ENCODE measurements at regions not wholly inside any gene's neighbourhood (a gene's known extent, or its start where the extent isn't known, plus 50 kb on each side); places are given as distances from the start of the nearest gene placed in this dataset.

DNA sequence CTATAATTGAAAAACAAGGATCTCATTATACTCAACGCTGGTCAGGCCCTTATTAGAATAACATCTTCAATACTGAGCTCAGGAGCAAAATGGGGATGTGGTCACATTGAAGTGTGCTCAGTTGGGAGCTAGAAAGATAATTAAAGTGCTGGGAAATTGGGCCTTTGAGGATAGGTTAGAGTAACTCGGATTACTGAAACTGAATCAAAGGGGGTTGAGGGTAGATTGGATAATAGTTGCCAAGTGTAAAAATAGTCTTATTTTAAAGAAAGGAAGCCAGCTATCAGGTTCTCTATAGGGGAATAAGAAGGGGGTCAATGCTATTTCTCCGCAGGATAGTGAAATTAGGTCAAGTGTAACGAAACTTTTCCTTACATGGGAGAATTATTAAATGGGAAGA, 391.0 kb upstream of the PTPRD start:
- H3K27me3 ChIP-seq (ENCODE audit: control insufficient read depth, insufficient read depth, low read length), result no peaks in the 10 kb centered on the region
- H3K4me1 ChIP-seq (ENCODE audit: control insufficient read depth in 2 of 3, insufficient read depth in 2 of 3, low read depth in 1 of 3, low read length in 3 of 3), result no peaks in the 10 kb centered on the region
- intact Hi-C loops (cut with DNase I), result no loop called here
- TF ChIP-seq, protein P1, sequence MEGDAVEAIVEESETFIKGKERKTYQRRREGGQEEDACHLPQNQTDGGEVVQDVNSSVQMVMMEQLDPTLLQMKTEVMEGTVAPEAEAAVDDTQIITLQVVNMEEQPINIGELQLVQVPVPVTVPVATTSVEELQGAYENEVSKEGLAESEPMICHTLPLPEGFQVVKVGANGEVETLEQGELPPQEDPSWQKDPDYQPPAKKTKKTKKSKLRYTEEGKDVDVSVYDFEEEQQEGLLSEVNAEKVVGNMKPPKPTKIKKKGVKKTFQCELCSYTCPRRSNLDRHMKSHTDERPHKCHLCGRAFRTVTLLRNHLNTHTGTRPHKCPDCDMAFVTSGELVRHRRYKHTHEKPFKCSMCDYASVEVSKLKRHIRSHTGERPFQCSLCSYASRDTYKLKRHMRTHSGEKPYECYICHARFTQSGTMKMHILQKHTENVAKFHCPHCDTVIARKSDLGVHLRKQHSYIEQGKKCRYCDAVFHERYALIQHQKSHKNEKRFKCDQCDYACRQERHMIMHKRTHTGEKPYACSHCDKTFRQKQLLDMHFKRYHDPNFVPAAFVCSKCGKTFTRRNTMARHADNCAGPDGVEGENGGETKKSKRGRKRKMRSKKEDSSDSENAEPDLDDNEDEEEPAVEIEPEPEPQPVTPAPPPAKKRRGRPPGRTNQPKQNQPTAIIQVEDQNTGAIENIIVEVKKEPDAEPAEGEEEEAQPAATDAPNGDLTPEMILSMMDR (IDR thresholded peaks at IDR 0.05; ENCODE audit: borderline replicate concordance, extremely low read depth, insufficient read depth), result no peak
- no peak overlapping the region for H3K9ac ChIP-seq (ENCODE audit: low read length in 3 of 3)
- no peaks in the 10 kb centered on the region for H3K36me3 ChIP-seq (ENCODE audit: control insufficient read depth in 2 of 3, insufficient read depth in 3 of 3, low read length in 3 of 3)
- no peak overlapping the region for H3K4me3 ChIP-seq (ENCODE audit: low read length in 3 of 3)
- no peak overlapping the region for H3K27ac ChIP-seq (ENCODE audit: low read depth in 2 of 2, low read length in 2 of 2)
- peaks cover 0 to 3% (median 0%) of the 10 kb centered on the region in 3 donors for H3K9me3 ChIP-seq (ENCODE audit: control insufficient read depth in 2 of 3, insufficient read depth in 1 of 3, low read length in 3 of 3)
- FAIRE-seq (no peak), DNase-seq (no peak)

DNA sequence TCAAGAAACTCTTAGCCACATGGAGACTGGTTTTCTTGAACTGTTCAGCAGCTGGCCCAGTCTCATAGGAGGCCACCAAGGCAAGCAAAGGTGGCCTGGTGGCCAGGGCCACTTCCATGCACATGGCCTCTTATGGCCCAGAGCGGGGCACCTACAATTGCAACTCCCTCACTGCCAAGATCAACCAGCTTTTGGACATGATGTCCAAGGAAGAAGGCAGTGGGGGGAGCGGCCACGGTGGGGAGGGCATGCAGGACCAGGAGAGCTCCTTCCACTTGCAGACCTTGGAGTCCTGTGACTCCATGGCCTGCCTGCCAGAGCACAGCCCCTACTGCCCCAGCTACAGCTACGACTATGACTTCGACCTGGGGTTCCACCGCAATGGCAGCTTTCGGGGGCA, 398.9 kb upstream of the PTPRD start:
- Histone ChIP-seq H3K27me3 (ENCODE audit: control insufficient read depth, insufficient read depth, low read length) (no peaks in the 10 kb centered on the region), H3K9me3 (ENCODE audit: control insufficient read depth in 2 of 3, insufficient read depth in 1 of 3, low read length in 3 of 3) (peaks cover 0 to 3% (median 0%) of the 10 kb centered on the region in 3 donors), H3K27ac (ENCODE audit: low read depth in 2 of 2, low read length in 2 of 2) (no peak overlapping the region), H3K4me3 (ENCODE audit: low read length in 3 of 3) (no peak overlapping the region), H3K9ac (ENCODE audit: low read length in 3 of 3) (no peak overlapping the region), H3K36me3 (ENCODE audit: control insufficient read depth in 2 of 3, insufficient read depth in 3 of 3, low read length in 3 of 3) (no peaks in the 10 kb centered on the region), H3K4me1 (ENCODE audit: control insufficient read depth in 2 of 3, insufficient read depth in 2 of 3, low read depth in 1 of 3, low read length in 3 of 3) (no peaks in the 10 kb centered on the region)
- DNase-seq, result peak in 1 of 5 donors; percentile 52
- no peak for FAIRE-seq
- intact Hi-C loops (cut with DNase I), result no loop called here
- TF ChIP-seq, protein P1 (IDR thresholded peaks at IDR 0.05; ENCODE audit: borderline replicate concordance, extremely low read depth, insufficient read depth), result no peak

DNA sequence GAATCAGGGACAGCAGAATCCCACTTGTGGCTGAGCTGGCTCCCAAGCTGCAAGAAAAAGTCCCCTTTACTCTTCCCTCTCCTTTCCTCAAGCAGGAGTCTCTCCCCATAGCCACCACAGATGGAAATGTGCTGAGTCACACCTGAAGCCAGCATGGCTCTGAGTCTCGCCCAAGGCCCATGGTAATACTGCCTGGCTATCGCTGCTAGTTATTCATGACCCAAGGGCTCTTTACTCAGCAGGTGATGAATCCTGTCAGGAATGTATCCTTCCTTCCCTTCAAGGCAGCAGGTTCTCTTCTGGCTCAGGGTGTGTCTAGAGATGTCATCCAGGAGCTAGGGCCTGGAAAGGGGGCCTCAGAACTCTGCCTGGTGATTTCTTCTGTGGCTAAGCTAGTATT, 403.3 kb upstream of the PTPRD start:
- H3K27me3 ChIP-seq (ENCODE audit: control insufficient read depth, insufficient read depth, low read length), result no peaks in the 10 kb centered on the region
- H3K27ac ChIP-seq (ENCODE audit: low read depth in 2 of 2, low read length in 2 of 2), result no peak overlapping the region
- TF ChIP-seq, protein P1 (IDR thresholded peaks at IDR 0.05; ENCODE audit: borderline replicate concordance, extremely low read depth, insufficient read depth), result no peak
- no peak overlapping the region for H3K9ac ChIP-seq (ENCODE audit: low read length in 3 of 3)
- intact Hi-C loops (cut with DNase I), result no loop called here
- no peak for DNase-seq
- FAIRE-seq, result no peak
- no peaks in the 10 kb centered on the region for H3K4me1 ChIP-seq (ENCODE audit: control insufficient read depth in 2 of 3, insufficient read depth in 2 of 3, low read depth in 1 of 3, low read length in 3 of 3)
- no peaks in the 10 kb centered on the region for H3K9me3 ChIP-seq (ENCODE audit: control insufficient read depth in 2 of 3, insufficient read depth in 1 of 3, low read length in 3 of 3)
- no peak overlapping the region for H3K4me3 ChIP-seq (ENCODE audit: low read length in 3 of 3)
- H3K36me3 ChIP-seq (ENCODE audit: control insufficient read depth in 2 of 3, insufficient read depth in 3 of 3, low read length in 3 of 3), result no peaks in the 10 kb centered on the region

DNA sequence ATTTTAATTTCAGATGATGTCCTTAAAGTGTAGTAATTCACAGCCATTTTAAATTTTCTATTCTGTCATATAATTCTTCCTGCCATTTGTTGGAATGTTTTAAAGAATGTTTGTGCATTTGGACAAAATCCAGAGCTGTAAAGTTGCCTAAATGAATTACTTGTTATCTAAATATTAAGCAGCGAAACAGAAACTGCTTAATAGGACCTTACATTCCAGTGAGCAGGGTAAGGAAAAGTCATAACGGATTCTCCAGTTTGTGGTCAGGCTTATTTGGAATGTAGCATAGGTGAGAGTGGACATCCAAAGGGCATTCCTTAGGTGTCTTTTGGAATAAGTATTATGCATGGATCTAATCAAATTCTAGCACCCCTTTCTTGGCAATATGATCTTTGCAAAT, 410.4 kb upstream of the PTPRD start:
- FAIRE-seq, result no peak
- H3K9ac ChIP-seq (ENCODE audit: low read length in 3 of 3), result no peak overlapping the region
- no peaks in the 10 kb centered on the region for H3K27me3 ChIP-seq (ENCODE audit: control insufficient read depth, insufficient read depth, low read length)
- intact Hi-C loops (cut with DNase I), result no loop called here
- no peak overlapping the region for H3K27ac ChIP-seq (ENCODE audit: low read depth in 2 of 2, low read length in 2 of 2)
- DNase-seq, result peak in 2 of 5 donors; percentile 1 to 11
- no peaks in the 10 kb centered on the region for H3K4me1 ChIP-seq (ENCODE audit: control insufficient read depth in 2 of 3, insufficient read depth in 2 of 3, low read depth in 1 of 3, low read length in 3 of 3)
- no peak overlapping the region for H3K4me3 ChIP-seq (ENCODE audit: low read length in 3 of 3)
- peaks cover 0 to 2% (median 0%) of the 10 kb centered on the region in 3 donors for H3K9me3 ChIP-seq (ENCODE audit: control insufficient read depth in 2 of 3, insufficient read depth in 1 of 3, low read length in 3 of 3)
- H3K36me3 ChIP-seq (ENCODE audit: control insufficient read depth in 2 of 3, insufficient read depth in 3 of 3, low read length in 3 of 3), result no peaks in the 10 kb centered on the region
- TF ChIP-seq, protein P1 (IDR thresholded peaks at IDR 0.05; ENCODE audit: borderline replicate concordance, extremely low read depth, insufficient read depth), result no peak

All from kidney (tissue), 13 donors.